Fibroblast of villous mesenchyme (primary cell): ENCODE measurements at regions not wholly inside any gene's neighbourhood (a gene's known extent, or its start where the extent isn't known, plus 50 kb on each side); places are given as distances from the start of the nearest gene placed in this dataset.

Experiments
- DNase-seq: peaks from one replicate; pipeline ENCODE4 v3.0.0-alpha.2; 2010; ENCODE audit warnings: low read depth
- H3K4me3 ChIP-seq: 2 replicates; pipeline ENCODE4 v1.5.1; 2011; ENCODE audit warnings: low read depth, mild to moderate bottlenecking, low read length
- TF ChIP-seq, protein P1 (sequence below): IDR thresholded peaks from 2 replicates; pipeline ENCODE4 v1.5.1; 2012; ENCODE audit warnings: low read depth, mild to moderate bottlenecking, low read length; ENCODE audit not compliant: insufficient read depth

DNA sequence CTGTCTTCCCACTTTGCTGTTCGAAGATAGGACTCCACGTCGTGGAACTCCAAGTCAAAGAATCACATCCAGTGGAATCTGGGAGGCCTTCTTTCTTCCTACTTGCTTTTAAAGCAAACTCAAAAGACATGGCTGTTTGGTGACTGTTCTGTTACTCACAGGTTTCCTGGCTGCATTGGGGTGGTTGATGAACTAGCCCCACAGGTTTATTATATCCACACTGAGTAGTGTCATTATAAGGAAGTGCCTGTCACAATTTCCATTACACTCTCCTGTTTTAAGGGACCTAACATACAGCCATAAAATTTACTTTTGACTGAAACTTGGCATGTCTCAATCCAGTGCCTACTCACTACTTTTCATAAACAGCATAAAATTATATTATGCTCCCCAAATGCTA lies 287.3 kb upstream of the SP4 start:
- TF ChIP-seq, protein P1, sequence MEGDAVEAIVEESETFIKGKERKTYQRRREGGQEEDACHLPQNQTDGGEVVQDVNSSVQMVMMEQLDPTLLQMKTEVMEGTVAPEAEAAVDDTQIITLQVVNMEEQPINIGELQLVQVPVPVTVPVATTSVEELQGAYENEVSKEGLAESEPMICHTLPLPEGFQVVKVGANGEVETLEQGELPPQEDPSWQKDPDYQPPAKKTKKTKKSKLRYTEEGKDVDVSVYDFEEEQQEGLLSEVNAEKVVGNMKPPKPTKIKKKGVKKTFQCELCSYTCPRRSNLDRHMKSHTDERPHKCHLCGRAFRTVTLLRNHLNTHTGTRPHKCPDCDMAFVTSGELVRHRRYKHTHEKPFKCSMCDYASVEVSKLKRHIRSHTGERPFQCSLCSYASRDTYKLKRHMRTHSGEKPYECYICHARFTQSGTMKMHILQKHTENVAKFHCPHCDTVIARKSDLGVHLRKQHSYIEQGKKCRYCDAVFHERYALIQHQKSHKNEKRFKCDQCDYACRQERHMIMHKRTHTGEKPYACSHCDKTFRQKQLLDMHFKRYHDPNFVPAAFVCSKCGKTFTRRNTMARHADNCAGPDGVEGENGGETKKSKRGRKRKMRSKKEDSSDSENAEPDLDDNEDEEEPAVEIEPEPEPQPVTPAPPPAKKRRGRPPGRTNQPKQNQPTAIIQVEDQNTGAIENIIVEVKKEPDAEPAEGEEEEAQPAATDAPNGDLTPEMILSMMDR = no peak
- H3K4me3 ChIP-seq = no peak overlapping the region
- no peak for DNase-seq

DNA sequence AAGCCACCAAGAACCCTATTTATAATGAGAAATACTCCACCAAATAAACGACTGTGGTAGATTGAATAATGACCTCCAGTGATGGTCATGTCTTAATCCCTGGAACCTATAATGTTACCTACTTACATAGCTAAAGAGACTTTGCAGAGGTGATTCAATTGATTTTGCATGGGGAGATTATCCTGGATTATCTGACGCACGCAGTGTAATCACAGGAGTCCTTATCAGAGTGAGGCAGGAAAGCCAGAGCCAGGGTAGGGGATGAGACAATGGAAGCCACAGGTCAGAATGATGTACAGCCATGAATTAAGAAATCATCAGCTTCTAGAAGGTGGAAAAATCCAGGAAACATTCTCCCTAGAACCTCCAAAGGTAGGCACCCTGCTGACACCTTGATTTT lies 286.4 kb upstream of the SP4 start:
- no peak overlapping the region for H3K4me3 ChIP-seq
- DNase-seq = no peak
- TF ChIP-seq, protein P1 = no peak

DNA sequence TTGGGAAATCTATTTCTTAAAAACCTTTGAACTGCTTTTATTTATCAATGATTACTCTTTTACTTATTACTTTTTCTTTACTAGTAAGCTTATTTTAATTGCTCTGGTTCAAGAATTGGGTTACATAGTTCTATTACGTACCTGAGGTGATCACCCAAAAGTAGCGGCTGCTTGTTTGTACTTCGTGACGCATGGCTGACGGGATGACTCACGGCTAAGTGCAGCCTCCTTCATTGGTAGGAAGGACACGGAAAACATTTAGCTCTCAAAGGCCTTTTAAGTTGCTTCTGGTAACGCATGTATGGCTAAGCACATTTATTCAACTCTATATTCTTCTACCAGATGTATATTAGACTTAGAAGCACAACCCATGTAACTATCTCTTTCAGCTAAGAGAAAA lies 285.8 kb upstream of the SP4 start:
- DNase-seq = no peak
- no peak overlapping the region for H3K4me3 ChIP-seq
- TF ChIP-seq, protein P1 = no peak

DNA sequence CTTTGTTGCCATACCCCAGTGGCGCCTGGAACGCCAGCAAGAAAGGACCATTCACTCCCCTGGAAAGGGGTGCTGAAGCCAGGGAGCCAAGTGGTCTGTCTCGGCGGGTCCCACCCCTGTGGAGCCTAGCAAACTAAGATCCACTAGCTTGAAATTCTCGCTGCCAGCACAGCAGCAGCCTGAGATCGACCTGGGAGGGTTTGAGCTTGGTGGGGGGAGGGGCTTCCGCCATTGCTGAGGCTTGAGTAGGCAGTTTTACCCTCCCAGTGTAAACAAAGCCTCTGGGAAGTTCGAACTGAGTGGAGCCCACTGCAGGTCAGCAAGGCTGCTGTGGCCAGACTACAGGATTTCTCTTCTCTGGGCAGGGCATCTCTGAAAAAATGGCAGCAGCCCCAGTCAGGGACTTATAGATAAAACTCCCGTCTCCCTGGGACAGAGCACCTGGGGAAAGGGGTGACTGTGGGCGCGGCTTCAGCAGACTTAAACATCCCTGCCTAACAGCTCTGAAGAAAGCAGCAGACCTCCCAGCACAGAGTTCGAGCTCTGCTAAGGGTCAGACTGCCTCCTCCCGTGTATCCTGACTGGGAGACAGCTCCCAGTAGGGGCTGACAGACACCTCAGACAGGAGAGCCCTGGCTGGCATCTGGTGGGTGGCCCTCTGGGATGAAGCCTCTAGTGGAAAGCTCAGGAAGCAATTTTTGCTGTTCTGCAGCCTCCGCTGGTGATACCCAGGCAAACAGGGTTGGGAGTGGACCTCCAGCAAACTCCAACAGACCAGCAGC lies 281.1 kb upstream of the SP4 start:
- TF ChIP-seq, protein P1 = no peak
- DNase-seq = no peak
- H3K4me3 ChIP-seq = no peak overlapping the region

DNA sequence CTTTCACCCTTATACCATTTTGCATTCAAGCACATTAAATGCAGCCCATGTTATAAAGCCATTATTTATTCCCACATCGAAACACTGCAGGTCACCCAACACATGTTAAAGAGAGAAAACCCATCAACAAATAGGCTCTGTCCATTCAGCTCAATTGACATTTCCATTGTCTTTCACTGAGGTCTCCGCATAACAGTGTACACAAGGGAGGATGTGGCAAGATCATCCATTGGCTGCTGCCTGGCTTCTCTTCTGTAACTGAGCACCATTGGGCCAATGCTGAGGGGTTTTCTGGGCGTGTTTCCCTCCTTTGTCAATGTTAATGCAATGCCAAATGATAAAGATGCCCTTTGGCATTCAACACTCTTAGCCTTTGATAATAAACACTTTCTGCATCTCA lies 278.1 kb upstream of the SP4 start:
- DNase-seq = no peak
- TF ChIP-seq, protein P1 = no peak
- no peak overlapping the region for H3K4me3 ChIP-seq

DNA sequence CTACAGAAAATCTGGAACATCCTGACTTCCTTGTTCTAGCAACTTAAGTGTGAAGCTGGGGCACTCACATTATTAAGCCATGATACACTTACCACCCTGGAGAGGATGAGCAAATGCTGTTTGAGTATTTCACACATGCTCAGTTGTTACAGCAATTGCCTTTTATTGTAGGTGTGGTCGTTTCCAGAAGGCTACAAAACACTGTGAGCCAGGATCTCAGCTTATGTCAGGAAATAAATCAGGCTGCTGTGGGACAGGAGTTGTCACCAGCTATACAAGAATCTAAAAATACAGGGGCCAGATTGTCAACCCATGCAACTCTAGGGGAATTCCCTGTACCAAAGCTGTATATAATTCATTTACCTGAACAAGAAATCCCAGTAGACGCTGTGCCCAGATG lies 273.3 kb upstream of the SP4 start:
- no peak for DNase-seq
- no peak overlapping the region for H3K4me3 ChIP-seq
- TF ChIP-seq, protein P1 = no peak

DNA sequence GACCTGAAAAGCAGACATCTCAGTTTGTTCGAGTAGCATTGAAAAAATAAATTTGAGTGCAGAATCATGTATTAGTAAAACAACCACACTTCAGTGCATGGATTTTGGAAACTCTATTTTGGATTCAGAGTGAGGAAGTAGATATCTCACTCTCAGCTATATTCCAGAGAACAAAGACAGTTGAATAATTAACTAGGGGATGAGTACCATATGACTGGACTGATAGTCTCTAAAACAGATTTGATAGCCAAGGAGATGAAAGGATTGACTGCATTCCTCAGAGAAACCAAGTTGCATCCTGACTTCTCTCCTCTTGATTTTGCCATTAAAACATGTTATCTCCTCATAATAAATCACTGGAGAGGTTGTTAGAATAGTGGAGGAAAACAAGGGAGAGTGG lies 268.4 kb upstream of the SP4 start:
- no peak overlapping the region for H3K4me3 ChIP-seq
- no peak for DNase-seq
- TF ChIP-seq, protein P1 = no peak
